ENCODE measurements at regions not wholly inside any gene's neighbourhood (a gene's known extent, or its start where the extent isn't known, plus 50 kb on each side); places are given as distances from the start of the nearest gene placed in this dataset.

DNA sequence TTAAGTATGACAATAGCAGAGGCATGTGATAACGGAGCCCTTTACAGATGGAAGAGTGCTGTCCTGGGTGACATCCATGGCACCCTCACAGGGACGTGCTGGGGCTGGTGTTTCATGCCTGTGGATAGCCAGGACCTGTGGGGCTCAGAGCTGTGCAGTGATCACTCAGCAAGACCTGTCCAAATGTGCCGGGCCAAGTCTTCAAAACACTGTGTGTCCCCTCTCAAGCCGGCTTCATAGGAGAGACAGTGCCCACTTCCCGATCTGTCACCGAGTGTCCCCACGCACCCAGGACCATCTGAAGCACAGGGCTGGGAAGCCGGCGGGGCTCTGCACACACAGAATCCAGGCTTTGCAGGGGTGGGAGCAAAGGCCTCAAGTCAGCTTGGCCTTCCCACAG, 217.2 kb upstream of the IGF1R start:
- TF ChIP-seq, protein P1, sequence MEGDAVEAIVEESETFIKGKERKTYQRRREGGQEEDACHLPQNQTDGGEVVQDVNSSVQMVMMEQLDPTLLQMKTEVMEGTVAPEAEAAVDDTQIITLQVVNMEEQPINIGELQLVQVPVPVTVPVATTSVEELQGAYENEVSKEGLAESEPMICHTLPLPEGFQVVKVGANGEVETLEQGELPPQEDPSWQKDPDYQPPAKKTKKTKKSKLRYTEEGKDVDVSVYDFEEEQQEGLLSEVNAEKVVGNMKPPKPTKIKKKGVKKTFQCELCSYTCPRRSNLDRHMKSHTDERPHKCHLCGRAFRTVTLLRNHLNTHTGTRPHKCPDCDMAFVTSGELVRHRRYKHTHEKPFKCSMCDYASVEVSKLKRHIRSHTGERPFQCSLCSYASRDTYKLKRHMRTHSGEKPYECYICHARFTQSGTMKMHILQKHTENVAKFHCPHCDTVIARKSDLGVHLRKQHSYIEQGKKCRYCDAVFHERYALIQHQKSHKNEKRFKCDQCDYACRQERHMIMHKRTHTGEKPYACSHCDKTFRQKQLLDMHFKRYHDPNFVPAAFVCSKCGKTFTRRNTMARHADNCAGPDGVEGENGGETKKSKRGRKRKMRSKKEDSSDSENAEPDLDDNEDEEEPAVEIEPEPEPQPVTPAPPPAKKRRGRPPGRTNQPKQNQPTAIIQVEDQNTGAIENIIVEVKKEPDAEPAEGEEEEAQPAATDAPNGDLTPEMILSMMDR (IDR thresholded peaks at IDR 0.05), result no peak
- no peak for TF ChIP-seq POLR2A (IDR thresholded peaks at IDR 0.05)
